NCI-H82 treated with DMSO at 0.1 percent for 48 hours (cell line): ENCODE measurements at regions not wholly inside any gene's neighbourhood (a gene's known extent, or its start where the extent isn't known, plus 50 kb on each side); places are given as distances from the start of the nearest gene placed in this dataset.
"Not testable (repeated sequence)": the region's sequence is repeated elsewhere in the genome, so short reads cannot be mapped to it uniquely, and the experiment has no call there.

Experiments
- DNase-seq: peaks from one replicate; lab custom pipeline; 2025; ENCODE audit not compliant: unreplicated experiment; lab: John Stamatoyannopoulos, UW

DNA sequence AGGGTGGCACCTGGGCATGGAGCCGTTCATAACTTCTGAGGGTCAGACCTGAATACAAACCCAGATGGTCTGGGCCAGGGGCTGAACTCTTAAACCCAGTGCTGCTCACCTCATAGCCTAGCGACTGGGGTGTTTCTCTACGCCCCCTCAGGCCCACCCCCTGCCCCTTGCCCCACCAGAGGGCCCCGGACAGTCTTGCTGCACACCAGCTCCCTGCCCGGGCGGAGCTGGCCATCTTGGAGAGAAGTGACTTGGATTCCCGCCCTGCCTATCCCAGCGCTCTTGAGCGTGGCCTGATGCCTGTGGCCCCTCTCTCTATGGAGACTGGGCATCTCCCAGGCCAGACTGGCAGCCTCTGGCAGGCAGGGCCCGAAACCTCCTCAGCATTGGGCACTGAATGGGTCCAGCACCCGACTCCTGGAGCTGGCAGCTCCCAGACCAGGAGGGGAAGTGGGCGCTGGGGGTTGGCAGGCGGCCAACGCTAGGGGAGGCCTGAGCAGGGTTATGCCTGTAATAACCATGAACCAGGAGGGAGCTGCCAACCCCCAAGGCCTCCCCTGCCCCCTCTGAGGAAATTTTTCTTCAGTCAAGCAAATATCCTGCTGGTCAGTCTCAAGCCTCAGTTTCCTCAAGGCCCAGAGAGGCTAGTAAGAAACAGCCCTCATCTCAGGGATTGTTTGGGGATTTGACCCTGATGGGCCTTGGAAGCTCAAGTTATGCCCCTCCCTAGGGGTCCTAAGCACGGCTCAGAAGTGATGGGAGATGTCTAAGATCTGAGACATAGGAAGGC lies 169.5 kb downstream of the VEGFA start:
- no peak for DNase-seq

- DNase-seq: peak; percentile 9
Measured at GRCh38 chr6:43938178-43939105, 168.4 kb downstream of the VEGFA start.

GRCh38 chr6:43937236-43938177 lies 167.5 kb downstream of the VEGFA start:
- DNase-seq: no peak

DNA sequence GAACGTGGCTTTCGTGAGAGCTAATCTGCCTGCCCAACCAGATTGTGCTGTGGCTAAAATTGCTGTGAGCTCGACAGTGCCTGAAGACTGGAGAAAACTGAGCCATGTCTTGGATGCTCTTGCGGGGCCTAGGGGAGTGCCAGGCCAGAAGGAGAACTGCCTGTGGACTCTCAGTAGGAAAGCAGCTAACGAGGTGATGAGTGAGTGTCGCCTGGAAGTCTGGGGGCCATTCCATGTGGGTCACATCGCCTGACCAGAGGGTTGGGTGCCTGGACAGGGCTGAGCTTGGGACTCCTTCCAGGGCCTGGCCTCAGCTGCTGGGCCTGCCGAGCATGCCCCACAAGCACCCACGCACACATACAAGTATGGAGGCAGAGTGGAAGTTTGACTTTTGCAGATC lies 166.5 kb downstream of the VEGFA start:
- DNase-seq: no peak

- DNase-seq: no peak
Measured at GRCh38 chr6:43935921-43936439, 166.0 kb downstream of the VEGFA start.

- DNase-seq: no peak
Measured at GRCh38 chr6:43934803-43935602, 165.0 kb downstream of the VEGFA start.

- DNase-seq: no peak
Measured at GRCh38 chr6:43934183-43934802, 164.3 kb downstream of the VEGFA start.

DNA sequence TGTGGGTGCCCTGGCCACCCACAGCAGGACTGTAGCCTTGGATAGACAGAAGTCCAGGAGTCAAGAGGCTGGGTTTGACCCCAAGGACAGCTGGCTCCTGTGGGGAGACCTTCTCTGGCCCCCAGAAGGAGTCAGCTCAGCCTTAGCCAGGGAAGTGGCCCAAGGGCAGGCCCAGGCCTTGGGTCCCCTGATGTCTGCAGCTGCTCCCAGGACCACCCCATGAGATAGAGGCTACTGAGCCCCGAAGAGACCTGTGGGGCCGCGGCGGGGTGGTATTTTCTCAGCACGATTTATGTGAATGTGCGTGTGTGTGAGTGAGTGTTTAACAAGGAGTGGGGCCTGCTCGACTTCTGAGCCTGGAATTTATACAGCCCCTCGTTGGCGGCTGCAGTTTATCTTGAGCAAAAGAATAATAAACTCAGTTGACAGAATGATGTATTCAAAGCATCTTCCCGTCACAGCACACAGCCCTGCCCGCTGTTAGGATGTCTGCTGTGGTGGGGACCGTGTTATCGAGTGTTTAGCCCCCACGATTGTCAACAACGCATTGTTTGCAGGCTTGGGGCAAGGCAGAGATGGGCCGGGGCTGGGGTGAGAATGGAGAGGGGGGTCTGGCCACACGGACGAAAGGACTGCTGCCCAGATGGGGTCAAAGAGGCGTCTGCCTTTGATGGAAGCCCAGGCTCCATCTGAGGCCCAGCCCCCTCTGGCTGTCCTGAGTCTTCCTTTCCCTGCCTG lies 163.3 kb downstream of the VEGFA start:
- DNase-seq: no peak

DNA sequence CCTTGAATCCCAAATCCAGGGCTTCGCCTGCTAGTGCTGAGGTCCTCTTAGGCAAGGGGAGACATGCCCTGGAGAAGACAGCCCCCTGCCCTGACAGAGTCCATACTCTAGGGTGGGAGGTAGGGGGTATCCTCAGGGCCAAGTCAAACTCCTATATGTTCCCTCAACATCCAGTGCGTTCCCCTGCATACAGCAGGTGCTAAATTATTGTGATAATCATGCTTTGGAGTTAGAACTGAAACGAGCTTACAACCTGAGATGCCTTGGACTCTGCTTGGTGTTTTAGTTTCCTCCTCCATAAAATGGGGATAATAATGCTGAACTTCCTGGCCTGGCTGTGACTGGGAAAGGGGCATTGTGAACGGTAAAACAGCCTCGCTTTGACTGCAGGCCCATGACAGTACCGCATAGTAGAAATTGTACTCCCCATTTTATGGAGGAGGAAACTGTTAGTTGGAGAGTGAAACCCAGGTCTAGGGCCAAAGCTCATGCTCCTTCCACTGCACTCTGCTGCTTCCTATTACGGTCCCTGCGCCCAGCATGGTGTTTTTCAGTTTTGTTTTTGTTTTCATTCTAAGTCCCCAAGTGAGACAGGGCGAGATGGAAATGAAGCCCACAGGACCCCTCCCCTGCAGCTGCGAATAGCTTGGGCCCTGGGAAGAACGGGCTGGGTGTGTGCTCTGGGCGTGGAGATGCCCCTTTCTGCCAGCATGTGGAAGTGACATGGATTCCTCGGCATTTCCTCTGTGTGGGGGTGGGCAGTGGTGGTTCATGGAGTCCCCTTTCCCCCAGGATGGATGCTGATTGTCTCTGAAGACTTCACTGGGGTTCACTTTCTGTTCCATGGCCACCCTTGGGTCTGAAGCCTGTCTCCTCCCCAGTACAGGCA lies 162.5 kb downstream of the VEGFA start:
- DNase-seq: no peak

GRCh38 chr6:43931201-43931600 lies 161.2 kb downstream of the VEGFA start:
- DNase-seq: no peak

GRCh38 chr6:43930440-43931154 lies 160.6 kb downstream of the VEGFA start:
- no peak for DNase-seq

GRCh38 chr6:43929511-43929910 lies 159.5 kb downstream of the VEGFA start:
- no peak for DNase-seq

- peak; percentile 39 for DNase-seq
Measured at GRCh38 chr6:43927532-43928210, 157.7 kb downstream of the VEGFA start.

GRCh38 chr6:43926634-43927531 lies 156.9 kb downstream of the VEGFA start:
- DNase-seq: peak; percentile 72

- DNase-seq: not testable (repeated sequence)
Measured at GRCh38 chr6:43925636-43926139, 155.7 kb downstream of the VEGFA start.
